DMS79 (cell line): ENCODE measurements at regions not wholly inside any gene's neighbourhood (a gene's known extent, or its start where the extent isn't known, plus 50 kb on each side); places are given as distances from the start of the nearest gene placed in this dataset.
"Not testable (repeated sequence)": the region's sequence is repeated elsewhere in the genome, so short reads cannot be mapped to it uniquely, and the experiment has no call there.

Experiments used
- DNase-seq: peaks from one replicate; lab custom pipeline; 2025; lab: John Stamatoyannopoulos, UW

DNA sequence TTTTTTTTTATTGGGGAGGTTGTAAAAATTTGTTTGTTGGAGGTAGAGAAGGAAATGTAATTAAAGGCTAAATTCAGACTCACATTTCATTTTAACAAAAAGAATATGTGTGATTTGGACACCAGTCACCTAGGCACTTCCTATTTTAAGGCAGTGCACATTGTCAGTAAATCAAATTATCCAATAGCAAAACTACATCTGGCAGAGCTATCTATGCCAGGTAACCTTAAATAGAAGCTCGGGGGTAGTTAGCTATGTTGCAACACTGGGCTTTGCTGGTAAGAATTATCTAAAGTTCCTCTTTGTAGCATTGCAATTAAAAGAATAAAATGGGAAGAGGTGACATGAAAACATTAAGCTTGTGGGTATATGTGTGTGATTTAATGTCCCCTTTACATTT is 1064.4 kb upstream of the ZEB2 start:
- no peak for DNase-seq

DNA sequence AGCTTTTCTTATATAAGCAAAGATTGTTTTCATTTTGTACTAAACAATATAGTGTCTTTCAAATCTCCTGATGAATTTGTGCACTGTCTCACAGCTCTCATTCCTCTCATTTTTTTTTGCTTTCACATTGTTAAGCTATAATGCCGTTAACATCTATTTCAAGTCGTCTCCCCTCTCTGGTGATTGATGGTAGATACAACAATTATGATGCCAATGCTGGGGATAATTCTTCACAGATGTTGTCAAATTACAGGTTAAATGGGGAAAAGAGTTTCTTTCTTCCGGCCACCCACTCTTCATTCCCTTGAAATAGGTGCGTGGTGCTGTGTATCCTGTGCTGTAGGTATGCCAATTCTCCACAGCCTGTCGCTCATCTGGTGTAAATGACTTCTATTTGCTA is 1053.7 kb upstream of the ZEB2 start:
- DNase-seq: no peak

DNA sequence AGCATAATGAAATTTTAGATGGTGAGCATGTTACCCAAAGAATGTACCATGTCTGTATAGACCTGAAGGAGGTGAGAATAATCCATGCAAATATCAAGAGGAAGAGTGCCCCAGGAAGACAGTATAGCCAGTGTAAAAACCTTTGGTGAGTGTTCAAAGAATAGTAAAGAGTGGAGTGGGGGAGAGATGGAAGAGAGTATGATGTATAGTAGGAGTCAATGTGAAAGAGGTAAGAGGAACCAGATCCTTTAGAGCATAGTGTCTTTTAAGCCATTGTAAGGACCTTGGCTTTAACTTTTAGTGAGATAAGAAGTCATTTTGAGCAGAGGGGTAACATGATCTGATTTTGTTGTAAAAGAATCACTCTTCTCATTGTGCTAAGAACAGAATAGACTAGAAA is 1052.3 kb upstream of the ZEB2 start:
- no peak for DNase-seq

DNA sequence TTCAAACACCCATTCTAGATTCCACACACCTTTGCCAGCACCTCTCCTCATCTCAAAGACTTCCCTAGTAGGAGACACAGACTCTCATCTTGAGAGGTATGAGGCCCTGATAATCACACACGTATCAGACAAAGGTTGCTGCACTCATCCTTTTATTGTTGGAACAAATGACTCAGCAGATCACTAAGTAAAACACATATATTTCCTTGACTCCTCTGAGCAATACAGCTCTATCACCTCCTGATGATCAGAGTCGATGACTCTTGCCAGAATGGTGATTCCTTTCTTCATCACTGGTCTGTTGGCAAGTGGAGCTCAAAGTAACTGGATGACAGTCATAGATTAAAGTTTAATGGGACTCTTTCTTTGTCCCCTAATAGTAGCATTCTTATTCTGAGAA is 1049.2 kb upstream of the ZEB2 start:
- DNase-seq: no peak

DNA sequence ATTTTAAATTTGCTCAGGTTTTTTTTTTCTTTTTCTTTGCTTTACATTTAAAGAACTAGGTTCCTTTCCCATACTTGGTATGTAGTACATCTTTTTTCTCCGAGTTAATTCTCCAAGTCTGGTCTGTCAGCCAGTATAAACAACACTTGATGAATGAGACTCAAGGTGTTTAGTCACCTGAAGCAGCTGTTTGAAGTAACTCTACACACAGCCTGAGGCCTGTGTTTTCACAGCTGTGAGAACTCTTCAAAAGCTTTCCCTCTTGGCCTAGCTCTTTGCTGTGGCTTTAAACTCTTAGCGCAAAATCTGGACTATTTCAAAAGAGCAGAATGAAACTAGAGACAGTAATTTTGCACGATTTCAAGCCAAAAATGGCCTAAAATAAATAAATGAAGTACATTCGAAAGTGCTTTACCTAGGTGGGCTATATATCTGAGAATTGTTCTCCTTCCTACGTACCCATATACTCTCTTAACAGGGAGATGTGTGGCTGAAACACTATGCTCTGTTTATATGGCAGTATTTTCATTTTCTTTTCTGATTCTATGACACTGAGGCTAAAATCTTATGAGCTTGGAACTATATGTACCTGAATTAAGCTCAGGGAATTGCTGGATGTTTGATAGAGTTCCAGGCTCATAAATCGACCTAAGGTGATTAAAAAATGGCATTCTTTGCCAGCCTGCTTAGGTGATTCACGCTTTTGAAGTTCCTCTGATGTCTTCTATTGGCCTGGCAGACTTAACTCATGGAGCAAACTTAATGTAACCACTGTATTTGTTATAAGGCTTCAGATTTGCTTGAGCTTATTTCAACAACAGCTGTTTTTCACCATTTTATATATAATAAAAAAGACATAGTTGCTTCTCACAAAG is 1044.1 kb upstream of the ZEB2 start:
- DNase-seq: peak; percentile 80

DNA sequence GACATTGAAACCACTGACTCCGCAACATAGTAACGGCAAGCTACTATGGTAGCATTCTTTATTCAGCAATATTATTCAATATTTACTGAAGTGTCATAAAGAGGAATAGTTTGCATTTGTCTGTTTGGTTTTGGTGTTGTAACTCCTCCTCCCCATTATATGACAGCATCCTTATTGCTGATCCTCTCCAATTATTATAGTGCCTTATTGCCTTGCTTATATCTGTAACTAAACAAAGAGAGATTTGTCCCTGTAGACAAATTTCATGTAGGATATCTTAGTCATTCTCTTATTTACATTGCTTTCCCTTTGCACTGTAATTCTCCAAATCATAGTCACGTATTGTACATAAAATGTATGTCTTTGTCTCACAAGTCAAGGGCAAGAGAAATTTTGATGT is 1041.2 kb upstream of the ZEB2 start:
- DNase-seq: no peak

DNA sequence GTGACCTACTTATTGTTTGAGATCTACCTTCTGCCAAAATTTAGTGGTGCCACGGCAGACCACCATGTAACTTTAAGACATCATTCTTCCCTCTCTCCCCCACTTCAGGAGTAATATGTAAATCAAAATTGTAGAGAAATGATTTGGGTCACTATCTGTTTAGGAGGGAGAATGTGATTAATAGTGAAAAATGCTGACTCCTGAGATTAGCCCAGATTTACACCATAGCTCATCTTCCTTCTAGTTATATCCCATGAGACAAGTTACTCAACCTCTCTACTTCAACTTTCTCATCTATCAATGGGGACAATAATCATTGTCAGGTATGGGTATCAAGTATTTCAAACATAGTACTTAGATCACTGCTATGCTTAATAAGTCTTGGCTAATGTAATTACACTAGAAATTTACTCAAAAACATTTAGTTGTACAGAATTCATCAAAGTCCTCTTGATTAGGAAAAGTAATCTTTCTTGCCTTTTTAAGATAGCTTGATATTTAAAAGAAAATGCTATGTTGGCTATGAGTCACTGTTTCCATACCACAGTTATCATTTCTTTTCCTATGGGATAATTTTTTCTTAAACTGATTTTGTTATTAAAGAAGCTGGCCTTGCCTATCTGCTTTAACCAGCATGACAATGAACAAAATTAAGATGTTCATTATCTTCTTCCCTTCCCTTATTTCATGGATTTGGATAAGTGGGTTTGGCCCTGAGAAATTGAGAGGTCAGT is 1038.9 kb upstream of the ZEB2 start:
- DNase-seq: no peak

DNA sequence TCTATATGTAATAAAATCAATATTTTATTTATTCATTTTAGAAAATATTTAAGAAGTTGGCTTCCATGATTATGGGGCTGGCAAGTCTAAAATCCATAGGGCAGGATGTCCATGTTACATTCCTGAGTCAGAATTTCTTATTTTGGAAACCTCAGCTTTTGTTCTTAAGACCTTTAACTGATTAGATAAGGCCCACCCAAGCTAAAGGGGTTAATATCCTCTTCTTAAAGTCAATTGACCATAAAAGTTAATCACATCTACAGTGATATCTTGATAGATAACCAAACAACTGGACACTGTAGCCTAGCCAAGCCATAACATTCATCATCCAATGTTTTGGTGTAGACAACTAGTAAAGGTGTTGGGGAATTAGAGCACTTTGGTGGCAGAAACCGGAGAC is 1035.4 kb upstream of the ZEB2 start:
- no peak for DNase-seq

DNA sequence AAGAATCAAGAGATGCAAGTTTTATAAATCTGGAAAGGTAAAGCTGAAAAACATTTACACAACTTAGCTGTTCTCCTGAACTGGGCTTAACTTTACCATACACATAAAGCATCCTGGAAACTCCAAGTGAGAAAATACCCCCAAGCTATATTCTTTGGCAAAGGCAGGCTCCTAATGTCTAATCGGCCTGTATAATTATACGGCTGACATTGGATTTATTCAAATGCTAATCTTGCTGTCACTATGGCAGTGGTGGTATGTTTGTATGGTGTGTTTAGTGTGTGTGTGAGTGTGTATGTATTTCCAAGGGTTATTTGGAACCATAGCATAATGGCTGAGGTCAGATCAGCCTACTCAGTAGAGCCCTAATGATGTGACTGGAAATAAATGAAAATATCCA is 1031.8 kb upstream of the ZEB2 start:
- no peak for DNase-seq

DNA sequence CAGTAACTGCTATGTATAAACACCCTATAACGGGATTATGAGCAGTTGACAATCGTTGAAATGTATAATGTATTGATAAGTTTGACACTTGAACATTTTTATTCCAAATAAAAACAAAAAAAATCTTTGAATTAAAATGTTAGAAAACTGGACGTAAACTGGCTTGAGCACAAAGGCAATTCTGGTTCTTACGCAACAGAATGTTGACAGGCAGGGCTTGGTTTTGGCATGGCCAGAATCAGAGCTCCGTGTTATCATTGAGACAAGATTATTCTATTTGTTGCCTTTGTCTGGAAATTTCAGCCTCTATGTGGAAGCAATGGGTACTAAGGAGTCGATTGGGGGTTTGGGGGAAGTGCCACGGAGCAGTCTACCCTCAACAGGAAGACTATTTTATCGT is 1028.6 kb upstream of the ZEB2 start:
- no peak for DNase-seq

DNA sequence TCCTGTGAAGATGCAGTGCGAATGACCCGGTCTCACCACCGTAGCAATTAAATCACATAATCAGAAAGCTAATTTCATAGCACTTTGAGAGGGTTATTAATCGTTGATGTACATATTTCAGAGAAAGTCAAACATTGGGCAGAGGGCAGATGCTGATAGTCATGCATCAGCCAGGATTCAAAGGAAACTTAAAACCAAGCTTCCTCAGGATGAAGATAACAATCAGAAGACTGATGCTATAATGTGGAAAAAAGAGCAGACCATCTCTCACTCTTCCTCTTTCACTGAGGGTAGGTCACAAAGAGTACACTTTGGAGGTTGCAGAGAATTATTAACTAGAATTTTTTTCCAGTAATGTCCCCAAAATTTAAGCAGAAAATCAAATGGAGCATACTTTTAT is 1027.7 kb upstream of the ZEB2 start:
- DNase-seq: no peak

DNA sequence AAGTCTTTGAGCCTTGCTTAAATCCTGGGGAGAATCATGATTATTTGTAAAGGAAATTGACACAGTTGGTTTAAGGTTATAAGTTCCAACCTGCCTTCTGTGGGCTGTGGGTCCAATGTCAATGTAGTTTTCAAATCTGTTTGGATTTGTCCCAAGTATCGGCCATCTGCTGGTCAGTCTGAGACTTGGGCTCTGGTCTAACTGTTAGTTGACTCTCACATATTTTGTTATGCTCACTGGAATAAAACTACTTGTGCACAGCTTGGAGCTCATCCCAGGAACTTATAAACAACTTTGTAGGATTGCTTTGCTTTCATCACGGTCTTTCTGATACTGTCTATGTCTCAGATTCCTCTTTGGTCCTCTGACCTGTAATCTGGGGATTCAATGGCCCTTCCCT is 1026.2 kb upstream of the ZEB2 start:
- no peak for DNase-seq

DNA sequence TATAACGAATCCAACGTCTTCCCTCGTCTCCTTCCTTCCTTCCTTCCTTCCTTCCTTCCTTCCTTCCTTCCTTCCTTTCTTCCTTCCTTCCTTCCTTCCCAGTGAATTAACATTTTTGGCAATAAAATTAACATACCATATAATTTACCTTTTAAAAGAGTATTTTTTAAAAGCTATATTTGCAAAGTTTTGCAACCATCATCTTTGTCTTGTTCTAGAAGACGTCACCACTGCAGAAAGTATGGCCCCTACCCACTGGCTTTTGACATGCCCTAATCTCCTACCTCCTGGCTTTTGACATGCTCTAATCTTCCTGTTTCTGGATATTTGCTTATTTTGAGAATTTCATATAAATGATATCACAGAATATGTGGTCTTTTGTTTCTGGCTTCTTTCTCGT is 1023.9 kb upstream of the ZEB2 start:
- DNase-seq: no peak

DNA sequence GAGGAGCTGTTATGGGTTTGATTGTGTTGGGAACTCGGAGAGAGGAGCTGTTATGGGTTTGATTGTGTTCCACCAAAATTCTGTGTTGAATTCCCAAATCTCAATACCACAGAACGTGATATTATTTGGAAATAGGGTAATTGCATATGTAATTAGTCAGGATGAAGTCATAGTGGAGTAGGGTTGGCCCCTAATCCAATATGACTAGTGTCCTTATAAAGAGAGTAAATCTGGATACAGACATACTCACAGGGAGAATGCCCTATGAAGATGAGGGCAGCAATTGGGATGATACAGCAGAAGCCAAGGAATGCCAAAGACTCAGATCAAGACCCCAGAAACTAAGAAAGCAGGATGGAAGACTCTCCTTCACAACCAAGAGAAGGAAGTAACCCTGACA is 1023.2 kb upstream of the ZEB2 start:
- no peak for DNase-seq

DNA sequence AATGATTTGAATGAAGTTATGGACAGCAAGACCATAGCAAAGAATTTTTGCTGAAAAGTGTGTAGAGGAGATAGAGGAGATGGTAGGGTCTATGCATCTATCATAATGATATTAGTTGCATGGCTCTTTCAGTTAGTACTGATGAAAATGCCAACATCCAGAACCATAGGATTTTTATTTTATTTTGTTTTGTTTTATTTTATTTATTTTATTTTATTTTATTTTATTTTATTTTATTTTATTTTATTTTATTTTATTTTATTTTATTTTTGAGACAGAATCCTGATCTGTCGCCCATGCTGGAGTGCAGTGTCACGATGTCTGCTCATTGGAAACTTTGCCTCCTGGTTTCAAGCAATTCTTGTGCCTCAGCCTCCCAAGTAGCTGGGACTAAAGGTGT is 1021.1 kb upstream of the ZEB2 start:
- no peak for DNase-seq

DNA sequence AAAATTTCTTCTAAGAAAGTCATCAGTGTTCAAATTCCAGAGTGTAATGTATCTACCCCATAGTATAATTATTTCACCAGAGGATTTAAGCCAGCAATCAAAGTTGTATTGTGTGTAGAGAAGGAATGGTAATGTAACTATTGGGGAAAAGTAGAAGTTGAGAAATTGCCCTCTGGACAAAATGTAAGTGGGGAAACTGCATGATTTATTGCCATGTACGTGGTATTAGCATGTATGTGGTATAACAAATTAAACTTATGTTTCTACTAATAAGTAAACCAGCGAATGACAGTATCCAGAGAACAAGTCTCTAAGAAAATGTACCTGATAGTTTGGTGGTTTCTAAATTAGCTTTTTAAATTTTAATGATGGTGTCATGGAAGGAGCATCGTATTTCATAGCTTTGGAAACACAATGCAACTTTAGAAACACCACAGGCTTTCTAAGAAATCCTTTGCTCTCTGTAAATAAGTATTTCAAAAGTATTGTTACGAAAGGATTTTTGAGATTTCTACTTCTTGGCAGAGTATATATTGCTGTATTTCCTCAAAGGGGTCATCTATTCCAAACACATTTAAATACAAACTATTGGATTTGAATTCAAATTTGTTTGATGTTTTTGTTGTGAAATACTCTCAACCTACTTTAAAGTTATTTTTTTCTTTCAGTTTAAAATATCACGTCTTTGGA is 1018.9 kb upstream of the ZEB2 start:
- no peak for DNase-seq

DNA sequence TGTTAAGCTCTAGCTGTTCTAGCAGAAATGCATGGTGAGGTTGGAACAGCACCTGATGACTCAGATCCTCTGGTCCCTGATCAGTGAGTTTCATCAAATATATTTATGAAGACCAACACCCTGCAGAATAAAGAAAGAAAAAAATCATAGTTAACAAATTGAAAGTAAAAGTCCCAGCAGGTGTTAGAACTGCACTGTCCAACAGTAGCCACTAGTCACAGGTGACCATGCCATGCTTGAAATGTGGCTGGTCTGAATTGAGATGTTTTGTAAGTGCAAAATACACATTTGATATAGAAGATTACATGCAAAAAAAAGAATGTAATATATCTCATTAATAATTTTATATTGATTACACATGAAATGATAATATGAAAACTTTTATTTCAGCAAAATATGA is 1010.7 kb upstream of the ZEB2 start:
- DNase-seq: no peak

DNA sequence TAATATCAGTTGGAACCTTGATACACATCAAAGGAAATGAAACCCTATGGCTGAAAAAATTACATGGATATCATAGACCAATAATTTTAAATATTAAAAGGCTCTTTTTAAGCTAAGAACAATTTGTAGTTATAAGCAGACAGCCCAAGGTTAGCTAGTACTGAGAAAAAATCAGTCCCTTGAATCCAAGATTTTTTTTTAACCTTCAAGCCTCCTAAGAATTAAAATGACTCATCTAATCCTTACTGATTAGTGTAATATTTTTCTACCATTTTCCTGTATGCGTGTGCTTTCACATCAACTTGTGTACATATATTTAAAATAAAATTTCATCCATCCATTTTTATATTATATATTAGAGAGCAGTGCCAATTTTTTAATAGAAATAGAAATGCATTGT is 1004.9 kb upstream of the ZEB2 start:
- DNase-seq: no peak

DNA sequence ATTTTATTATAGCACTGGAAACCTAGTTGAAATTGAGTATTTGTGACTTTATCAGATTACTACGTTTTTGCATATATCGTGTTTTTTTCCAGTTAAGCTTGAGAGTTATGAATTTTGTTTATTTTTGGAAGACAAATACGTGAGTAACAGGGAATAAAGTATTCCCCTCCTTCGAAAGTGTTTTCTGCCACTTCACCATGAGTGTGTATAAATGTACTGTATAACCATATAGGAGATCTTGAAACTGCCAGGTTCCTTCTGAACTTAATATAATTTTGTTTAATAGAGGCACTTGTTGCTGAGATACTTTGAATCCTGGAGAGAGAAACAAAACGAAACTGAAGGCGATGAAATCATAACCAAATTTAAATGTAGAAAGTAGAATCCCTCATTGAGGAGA is 1004.4 kb upstream of the ZEB2 start:
- DNase-seq: no peak

DNA sequence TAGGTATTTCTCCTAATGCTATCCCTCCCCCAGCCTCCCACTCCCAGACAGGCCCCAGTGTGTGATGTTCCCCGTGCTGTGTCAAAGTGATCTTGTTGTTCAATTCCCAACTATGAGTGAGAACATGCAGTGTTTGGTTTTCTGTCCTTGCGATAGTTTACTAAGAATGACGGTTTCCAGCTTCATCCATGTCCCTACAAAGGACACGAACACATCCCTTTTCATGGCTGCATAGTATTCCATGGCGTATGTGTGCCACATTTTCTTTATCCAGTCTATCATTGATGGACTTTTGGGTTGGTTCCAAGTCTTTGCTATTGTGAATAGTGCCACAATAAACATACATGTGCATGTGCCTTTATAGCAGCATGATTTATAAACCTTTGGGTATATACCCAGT is 999.3 kb upstream of the ZEB2 start:
- not testable (repeated sequence) for DNase-seq

DNA sequence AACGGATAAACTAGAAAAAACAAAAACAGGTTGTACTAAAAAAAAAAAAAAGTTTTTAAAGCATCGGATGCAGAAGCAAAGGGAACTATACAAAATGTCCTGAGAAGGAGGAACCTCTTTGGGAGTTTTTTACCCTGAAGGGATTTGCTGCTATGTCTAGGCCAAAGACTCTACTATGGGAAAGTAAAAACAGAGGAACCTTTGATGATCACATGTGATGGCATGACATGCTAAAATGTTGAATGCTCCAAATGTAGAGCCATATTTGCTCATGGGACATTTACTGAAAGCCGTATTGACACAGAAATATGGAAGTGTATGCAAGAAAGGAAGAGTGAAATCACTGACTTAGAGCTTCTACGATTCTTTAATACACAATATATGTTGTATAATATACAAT is 992.0 kb upstream of the ZEB2 start:
- DNase-seq: no peak

DNA sequence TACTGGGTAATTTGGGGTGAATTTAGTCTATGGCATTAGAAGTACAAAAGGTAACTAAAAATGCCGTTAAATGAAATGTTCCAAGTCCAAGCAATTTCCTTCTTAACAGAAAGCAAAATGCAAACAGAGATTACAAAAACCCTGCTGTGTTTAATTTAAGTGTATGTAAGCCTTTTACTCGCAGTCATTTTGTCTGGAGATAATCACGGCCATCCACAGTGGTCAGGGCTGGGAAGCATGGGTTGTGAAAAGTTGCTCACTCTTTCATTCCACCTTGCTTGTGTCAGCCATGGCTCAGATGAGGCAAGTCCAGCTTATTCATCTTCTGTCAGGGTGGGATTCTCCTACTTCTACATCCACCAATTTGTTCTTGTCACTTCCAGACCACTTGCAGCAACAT is 983.6 kb upstream of the ZEB2 start:
- DNase-seq: no peak

DNA sequence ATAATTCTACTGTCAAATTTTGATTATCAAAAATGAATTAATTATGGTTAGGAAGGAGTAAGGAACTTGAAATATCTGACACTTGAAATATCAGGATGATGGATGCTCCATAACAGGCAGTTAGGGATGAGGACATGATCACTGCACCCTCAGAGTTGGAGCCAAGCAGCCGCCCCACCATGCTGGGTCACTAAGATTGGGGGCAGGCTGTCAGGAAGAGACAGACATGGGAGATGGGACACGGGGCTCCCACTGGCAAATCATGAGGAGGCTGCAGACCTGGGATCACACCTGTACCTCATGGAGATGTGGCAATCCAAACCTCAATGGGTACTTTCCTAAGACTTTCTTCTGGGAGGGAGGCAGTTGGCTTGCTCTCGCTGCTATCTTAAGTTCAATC is 982.0 kb upstream of the ZEB2 start:
- no peak for DNase-seq
